Transverse colon (tissue), 4 donors: ENCODE measurements at regions not wholly inside any gene's neighbourhood (a gene's known extent, or its start where the extent isn't known, plus 50 kb on each side); places are given as distances from the start of the nearest gene placed in this dataset.

ENCODE experiments used
- EP300 ChIP-seq: sonication (generic); formaldehyde crosslinking; IDR thresholded peaks from one replicate; pipeline ENCODE4 v1.6.1; 2017; ENCODE audit warnings: antibody characterized with exemption, low read depth
- POLR2A ChIP-seq: fragments of 450-650 bp; IDR thresholded peaks from one replicate; pipeline ENCODE4 v1.6.1; 2016; ENCODE audit warnings: antibody characterized with exemption, mild to moderate bottlenecking, moderate library complexity
- POLR2AphosphoS5 ChIP-seq, 3 donors: sonication (generic); formaldehyde crosslinking; IDR thresholded peaks; one replicate each; pipeline ENCODE4 v1.6.1; 2016; ENCODE audit warnings: antibody characterized with exemption in 3 of 3
- TF ChIP-seq, protein P1 (sequence below), 5 experiments: fragments of 200-600 bp in 3 of 5; fragments of 450-650 bp in 2 of 5; sonication (generic) in 3 of 5; IDR thresholded peaks; 1 replicate in 2 of 5; 2 replicates in 3 of 5; pipeline ENCODE4 v1.5.1; 2016 to 2017; ENCODE audit warnings: antibody characterized with exemption in 5 of 5, inconsistent platforms in 3 of 5, mild to moderate bottlenecking in 2 of 5, moderate library complexity in 1 of 5

- TF ChIP-seq, protein P1, sequence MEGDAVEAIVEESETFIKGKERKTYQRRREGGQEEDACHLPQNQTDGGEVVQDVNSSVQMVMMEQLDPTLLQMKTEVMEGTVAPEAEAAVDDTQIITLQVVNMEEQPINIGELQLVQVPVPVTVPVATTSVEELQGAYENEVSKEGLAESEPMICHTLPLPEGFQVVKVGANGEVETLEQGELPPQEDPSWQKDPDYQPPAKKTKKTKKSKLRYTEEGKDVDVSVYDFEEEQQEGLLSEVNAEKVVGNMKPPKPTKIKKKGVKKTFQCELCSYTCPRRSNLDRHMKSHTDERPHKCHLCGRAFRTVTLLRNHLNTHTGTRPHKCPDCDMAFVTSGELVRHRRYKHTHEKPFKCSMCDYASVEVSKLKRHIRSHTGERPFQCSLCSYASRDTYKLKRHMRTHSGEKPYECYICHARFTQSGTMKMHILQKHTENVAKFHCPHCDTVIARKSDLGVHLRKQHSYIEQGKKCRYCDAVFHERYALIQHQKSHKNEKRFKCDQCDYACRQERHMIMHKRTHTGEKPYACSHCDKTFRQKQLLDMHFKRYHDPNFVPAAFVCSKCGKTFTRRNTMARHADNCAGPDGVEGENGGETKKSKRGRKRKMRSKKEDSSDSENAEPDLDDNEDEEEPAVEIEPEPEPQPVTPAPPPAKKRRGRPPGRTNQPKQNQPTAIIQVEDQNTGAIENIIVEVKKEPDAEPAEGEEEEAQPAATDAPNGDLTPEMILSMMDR (IDR thresholded peaks at IDR 0.05): no peak
- TF ChIP-seq POLR2A: no peak
- TF ChIP-seq POLR2AphosphoS5 (IDR thresholded peaks at IDR 0.05): no peak
- TF ChIP-seq EP300: no peak
Measured at GRCh38 chr2:107511970-107512789, 314.5 kb upstream of the RGPD4 start.
